Renal cortical epithelial cell (primary cell): ENCODE measurements at regions not wholly inside any gene's neighbourhood (a gene's known extent, or its start where the extent isn't known, plus 50 kb on each side); places are given as distances from the start of the nearest gene placed in this dataset.

Experiments
- DNase-seq: peaks from one replicate; pipeline ENCODE4 v3.0.0-alpha.2; 2011; ENCODE audit warnings: low read depth

GRCh38 chr3:80227216-80227615 lies 459.4 kb upstream of the ROBO1 start:
- peak; percentile 14 for DNase-seq

GRCh38 chr3:80215191-80215590 lies 447.4 kb upstream of the ROBO1 start:
- DNase-seq = no peak

- no peak for DNase-seq
Observed at GRCh38 chr3:80213086-80213485, 445.3 kb upstream of the ROBO1 start.

- DNase-seq = no peak
Observed at GRCh38 chr3:80192936-80193335, 425.1 kb upstream of the ROBO1 start.

GRCh38 chr3:80190051-80190450 lies 422.3 kb upstream of the ROBO1 start:
- peak; percentile 92 for DNase-seq

GRCh38 chr3:80187981-80188380 lies 420.2 kb upstream of the ROBO1 start:
- DNase-seq = no peak

- DNase-seq = no peak
Observed at GRCh38 chr3:80159990-80160506, 392.2 kb upstream of the ROBO1 start.

- no peak for DNase-seq
Observed at GRCh38 chr3:80158332-80158731, 390.5 kb upstream of the ROBO1 start.

GRCh38 chr3:80157546-80157945 lies 389.7 kb upstream of the ROBO1 start:
- no peak for DNase-seq

- DNase-seq = no peak
Observed at GRCh38 chr3:80152692-80153091, 384.9 kb upstream of the ROBO1 start.

GRCh38 chr3:80142714-80143113 lies 374.9 kb upstream of the ROBO1 start:
- no peak for DNase-seq

- no peak for DNase-seq
Observed at GRCh38 chr3:80141557-80141956, 373.8 kb upstream of the ROBO1 start.

GRCh38 chr3:80116281-80116680 lies 348.5 kb upstream of the ROBO1 start:
- DNase-seq = no peak

- no peak for DNase-seq
Observed at GRCh38 chr3:80114694-80115093, 346.9 kb upstream of the ROBO1 start.

- DNase-seq = no peak
Observed at GRCh38 chr3:80113331-80113730, 345.5 kb upstream of the ROBO1 start.

- no peak for DNase-seq
Observed at GRCh38 chr3:80099559-80100066, 331.8 kb upstream of the ROBO1 start.

- peak; percentile 86 for DNase-seq
Observed at GRCh38 chr3:80097674-80098073, 329.9 kb upstream of the ROBO1 start.

GRCh38 chr3:80096909-80097308 lies 329.1 kb upstream of the ROBO1 start:
- peak; percentile 14 for DNase-seq

- DNase-seq = no peak
Observed at GRCh38 chr3:80094589-80094988, 326.8 kb upstream of the ROBO1 start.

- peak; percentile 44 for DNase-seq
Observed at GRCh38 chr3:80087767-80088166, 320.0 kb upstream of the ROBO1 start.

GRCh38 chr3:80086426-80086825 lies 318.6 kb upstream of the ROBO1 start:
- no peak for DNase-seq

- no peak for DNase-seq
Observed at GRCh38 chr3:80079886-80080285, 312.1 kb upstream of the ROBO1 start.

- DNase-seq = no peak
Observed at GRCh38 chr3:80068459-80068858, 300.7 kb upstream of the ROBO1 start.

- DNase-seq = no peak
Observed at GRCh38 chr3:80063535-80063934, 295.7 kb upstream of the ROBO1 start.
